ENCODE measurements at regions not wholly inside any gene's neighbourhood (a gene's known extent, or its start where the extent isn't known, plus 50 kb on each side); places are given as distances from the start of the nearest gene placed in this dataset.
"Not testable (repeated sequence)": the region's sequence is repeated elsewhere in the genome, so short reads cannot be mapped to it uniquely, and the experiment has no call there.

DNA sequence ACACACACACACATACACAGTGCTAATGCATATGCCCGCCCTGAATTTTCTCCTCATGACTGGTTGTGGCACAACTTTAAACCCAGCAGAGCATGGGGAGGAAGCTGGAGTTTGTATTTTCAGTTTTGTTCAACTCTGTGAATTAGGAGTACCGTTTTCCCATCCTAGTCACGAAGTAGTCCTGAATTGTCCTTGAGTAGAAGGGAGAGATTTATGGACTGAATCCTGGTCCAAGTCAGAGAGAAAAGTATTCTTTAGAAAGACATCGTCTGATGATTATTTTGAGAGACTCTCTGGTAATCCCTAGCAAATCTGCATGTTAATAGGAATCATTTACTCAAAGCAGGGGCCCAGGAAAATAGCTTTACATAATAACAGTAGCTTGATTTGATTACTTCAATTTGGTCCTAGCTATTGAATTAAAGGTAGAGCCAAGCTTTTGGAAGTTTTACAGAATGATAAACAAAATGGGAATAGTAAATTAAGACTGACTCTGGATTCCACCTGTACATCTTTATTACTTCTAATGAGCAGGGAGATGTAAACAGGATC lies 60.5 kb upstream of the OLIG2 start:
- in situ Hi-C loops (cut with HindIII; ENCODE audit: low pct_ligation_motif_present, low pct_unique_long_range_greater_than_20kb, low sequenced_read_pairs), result no loop called here
- DNase-seq, result no peak

DNA sequence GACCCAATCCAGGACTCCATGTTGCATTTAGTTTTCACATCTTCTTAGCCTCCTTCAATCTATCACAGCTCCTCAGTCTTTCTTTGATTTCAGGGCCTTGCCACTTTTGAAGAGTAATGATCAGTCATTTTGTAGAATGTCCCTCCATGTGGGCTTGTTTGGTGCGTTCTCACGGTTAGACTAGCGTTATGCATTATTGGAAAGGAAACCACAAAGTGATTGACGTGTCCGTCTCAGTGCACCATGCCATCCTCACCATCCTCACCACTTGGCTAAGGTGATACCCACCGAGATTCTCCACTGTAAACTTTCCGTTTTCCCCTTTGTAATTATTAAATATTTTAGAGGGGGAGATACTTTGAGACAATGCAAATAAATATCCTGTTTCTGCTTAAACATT lies 59.6 kb upstream of the OLIG2 start:
- in situ Hi-C loops (cut with HindIII; ENCODE audit: low pct_ligation_motif_present, low pct_unique_long_range_greater_than_20kb, low sequenced_read_pairs), result no loop called here
- no peak for DNase-seq

DNA sequence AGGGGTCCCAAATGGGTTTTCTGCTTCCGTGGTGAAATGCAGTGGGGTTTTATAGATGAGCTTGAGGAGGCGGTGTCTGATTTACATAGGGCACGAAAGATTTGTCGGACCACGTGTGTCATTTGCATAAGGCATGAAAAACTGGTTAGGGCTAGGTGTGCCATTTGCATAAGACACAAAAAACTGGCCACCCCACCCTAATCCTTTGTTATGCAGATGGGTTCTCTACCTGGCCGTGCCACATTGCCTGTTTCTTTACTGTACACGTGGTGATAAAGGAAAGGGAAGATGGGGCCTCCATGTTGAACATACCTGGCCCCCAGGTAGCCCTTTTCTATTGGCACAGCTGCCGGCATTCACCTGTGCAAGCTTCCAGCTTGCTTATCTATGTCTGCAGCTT lies 57.6 kb upstream of the OLIG2 start:
- in situ Hi-C loops (cut with HindIII; ENCODE audit: low pct_ligation_motif_present, low pct_unique_long_range_greater_than_20kb, low sequenced_read_pairs); DNase-seq: not testable (repeated sequence)

DNA sequence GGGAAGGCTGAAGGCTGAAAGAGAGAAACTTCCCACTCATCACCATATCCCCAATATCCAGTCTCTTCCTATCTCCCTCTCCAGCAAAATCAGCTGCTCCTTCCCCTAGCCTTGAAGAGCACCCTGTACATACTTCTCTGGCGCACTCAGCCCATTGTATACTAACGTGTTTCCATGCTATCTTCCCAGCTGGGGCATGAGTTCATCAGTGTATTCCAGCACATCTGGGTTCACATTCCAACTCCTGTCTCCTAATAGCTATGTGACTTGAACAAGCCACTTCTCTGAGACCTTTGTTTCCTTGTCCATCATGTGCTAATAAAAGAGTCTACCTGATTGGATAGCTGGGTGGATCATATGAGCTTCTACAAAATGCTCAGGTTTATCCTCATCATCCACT lies 51.1 kb upstream of the OLIG2 start:
- in situ Hi-C loops (cut with HindIII; ENCODE audit: low pct_ligation_motif_present, low pct_unique_long_range_greater_than_20kb, low sequenced_read_pairs), result no loop called here
- no peak for DNase-seq

DNA sequence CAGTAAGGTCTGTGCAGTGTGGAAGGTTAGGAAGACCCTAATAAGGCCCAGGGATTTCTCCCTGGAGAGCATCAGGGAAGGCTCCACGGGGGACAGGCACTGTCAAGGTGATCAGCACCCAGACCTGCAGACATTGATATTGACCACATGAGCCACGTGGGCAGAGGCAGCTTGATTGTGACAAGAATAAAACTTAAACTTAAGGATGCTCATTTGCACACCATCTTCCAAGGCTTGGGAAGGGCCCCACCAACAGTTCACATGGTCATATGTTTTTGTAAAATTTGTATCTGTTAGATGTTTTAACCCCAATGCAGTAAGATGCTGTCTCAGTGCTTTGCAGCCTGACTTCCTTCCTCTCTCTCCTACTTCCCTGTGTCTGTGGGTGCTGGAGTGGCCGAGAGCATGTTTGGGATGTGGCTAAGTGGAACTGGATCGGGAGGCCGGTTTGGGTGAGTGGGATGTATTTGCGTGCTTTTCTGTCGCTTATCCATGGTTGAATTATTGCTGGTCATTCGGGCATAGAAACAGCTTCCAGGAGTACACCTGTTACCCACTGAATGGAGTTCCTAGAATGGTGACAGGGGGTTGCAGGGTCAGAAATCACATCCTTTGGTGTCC lies 49.8 kb upstream of the OLIG2 start:
- DNase-seq, result no peak
- in situ Hi-C loops (cut with HindIII; ENCODE audit: low pct_ligation_motif_present, low pct_unique_long_range_greater_than_20kb, low sequenced_read_pairs), result no loop called here

Measured in ACHN (cell line).